Astrocyte (in vitro differentiated cells and primary cell): ENCODE measurements at regions not wholly inside any gene's neighbourhood (a gene's known extent, or its start where the extent isn't known, plus 50 kb on each side); places are given as distances from the start of the nearest gene placed in this dataset.

Experiments
- DNase-seq: peaks from one replicate; pipeline ENCODE4 v3.0.0-alpha.2; 2010; ENCODE audit warnings: low read depth
- FAIRE-seq: peaks from 2 replicates; lab custom pipeline; 2011; peaks lifted over from hg19 to GRCh38; lab: Jason Lieb, UNC
- H2AFZ ChIP-seq: 2 replicates; pipeline ENCODE4 v1.6.0; 2012; ENCODE audit warnings: low read depth, low read length, inconsistent platforms
- H3K27ac ChIP-seq: 2 replicates; pipeline ENCODE4 v1.5.1; 2011; ENCODE audit warnings: low read depth, low read length, inconsistent platforms
- H3K27me3 ChIP-seq: 2 replicates; pipeline ENCODE4 v1.6.0; 2011; ENCODE audit warnings: low read length, inconsistent platforms; ENCODE audit not compliant: insufficient read depth
- H3K36me3 ChIP-seq: 2 replicates; pipeline ENCODE4 v1.5.1; 2011; ENCODE audit warnings: low read length, inconsistent platforms; ENCODE audit not compliant: insufficient read depth
- H3K4me1 ChIP-seq: 2 replicates; pipeline ENCODE4 v1.5.1; 2011; ENCODE audit warnings: low read length, inconsistent platforms; ENCODE audit not compliant: insufficient read depth
- H3K4me2 ChIP-seq: 2 replicates; pipeline ENCODE4 v1.6.0; 2012; ENCODE audit warnings: low read length, inconsistent platforms
- H3K4me3 ChIP-seq: 2 replicates; pipeline ENCODE4 v1.5.1; 2011; ENCODE audit warnings: low read depth, mild to moderate bottlenecking, low read length, inconsistent platforms; ENCODE audit not compliant: insufficient read depth
- H3K79me2 ChIP-seq: 2 replicates; pipeline ENCODE4 v1.6.0; 2012; ENCODE audit warnings: mild to moderate bottlenecking, low read length, inconsistent platforms; ENCODE audit not compliant: insufficient read depth
- H3K9ac ChIP-seq: 2 replicates; pipeline ENCODE4 v1.6.0; 2012; ENCODE audit warnings: mild to moderate bottlenecking, low read length, inconsistent platforms
- H3K9me3 ChIP-seq: 2 replicates; pipeline ENCODE4 v1.5.1; 2012; ENCODE audit warnings: low read depth, mild to moderate bottlenecking, low read length, inconsistent platforms; ENCODE audit not compliant: insufficient read depth
- H4K20me1 ChIP-seq: 2 replicates; pipeline ENCODE4 v1.6.0; 2012; ENCODE audit warnings: low read length, inconsistent platforms; ENCODE audit not compliant: insufficient read depth
- H3K27ac Mint-ChIP-seq: one replicate; pipeline ENCODE4 v1.8.0; 2021; ENCODE audit warnings: mild to moderate bottlenecking, mixed read lengths; ENCODE audit not compliant: unreplicated experiment
- H3K27me3 Mint-ChIP-seq: one replicate; pipeline ENCODE4 v1.8.0; 2021; ENCODE audit warnings: low read depth, mixed read lengths; ENCODE audit not compliant: unreplicated experiment
- H3K36me3 Mint-ChIP-seq: one replicate; pipeline ENCODE4 v1.8.0; 2021; ENCODE audit warnings: low read depth, mixed read lengths; ENCODE audit not compliant: unreplicated experiment
- H3K4me1 Mint-ChIP-seq: one replicate; pipeline ENCODE4 v1.8.0; 2021; ENCODE audit warnings: low read depth, mixed read lengths; ENCODE audit not compliant: unreplicated experiment
- H3K4me3 Mint-ChIP-seq: one replicate; pipeline ENCODE4 v1.8.0; 2021; ENCODE audit warnings: mild to moderate bottlenecking, moderate library complexity, mixed read lengths; ENCODE audit not compliant: unreplicated experiment
- H3K9me3 Mint-ChIP-seq: one replicate; pipeline ENCODE4 v1.8.0; 2021; ENCODE audit warnings: mild to moderate bottlenecking, mixed read lengths; ENCODE audit not compliant: unreplicated experiment
- CTCF ChIP-seq: IDR thresholded peaks from 2 replicates; pipeline ENCODE4 v1.5.1; 2011; ENCODE audit warnings: low read depth, mild to moderate bottlenecking, inconsistent platforms, low read length, moderate library complexity; ENCODE audit not compliant: insufficient read depth
- EZH2 ChIP-seq: IDR thresholded peaks from 2 replicates; pipeline ENCODE4 v1.6.1; 2012; ENCODE audit warnings: mild to moderate bottlenecking, low read length, inconsistent platforms; ENCODE audit not compliant: insufficient read depth

GRCh38 chr1:67590329-67590728 lies 94.7 kb upstream of the GADD45A start:
- no peak for FAIRE-seq
- H3K27me3 ChIP-seq, result no peaks in the 10 kb centered on the region
- H2AFZ ChIP-seq, result no peak overlapping the region
- H3K4me2 ChIP-seq, result no peak overlapping the region
- Mint-ChIP-seq H3K27me3 (peaks cover 4% of the 10 kb centered on the region), H3K4me3 (no peak overlapping the region), H3K36me3 (no peaks in the 10 kb centered on the region), H3K27ac (peak overlapping the region; percentile 23), H3K9me3 (peaks cover 8% of the 10 kb centered on the region), H3K4me1 (peaks cover 12% of the 10 kb centered on the region)
- no peaks in the 10 kb centered on the region for H3K4me1 ChIP-seq
- no peak overlapping the region for H3K9ac ChIP-seq
- H3K36me3 ChIP-seq, result no peaks in the 10 kb centered on the region
- no peaks in the 10 kb centered on the region for H3K9me3 ChIP-seq
- H3K27ac ChIP-seq, result no peak overlapping the region
- no peak overlapping the region for H3K4me3 ChIP-seq
- TF ChIP-seq EZH2, result no peak
- H3K79me2 ChIP-seq, result no peaks in the 10 kb centered on the region
- H4K20me1 ChIP-seq, result no peaks in the 10 kb centered on the region
- peak; percentile 18 for DNase-seq

GRCh38 chr1:67594764-67595163 lies 90.2 kb upstream of the GADD45A start:
- FAIRE-seq (no peak), DNase-seq (no peak)
- H3K27ac ChIP-seq, result no peak overlapping the region
- no peaks in the 10 kb centered on the region for H3K79me2 ChIP-seq
- H3K4me1 Mint-ChIP-seq, result peaks cover 5% of the 10 kb centered on the region
- TF ChIP-seq EZH2 (no peak), CTCF (no peak)
- no peaks in the 10 kb centered on the region for H3K36me3 Mint-ChIP-seq
- H3K4me3 ChIP-seq, result no peak overlapping the region
- H3K4me2 ChIP-seq, result no peak overlapping the region
- no peak overlapping the region for H2AFZ ChIP-seq
- no peak overlapping the region for H3K27ac Mint-ChIP-seq
- peaks cover 4% of the 10 kb centered on the region for H3K27me3 Mint-ChIP-seq
- no peaks in the 10 kb centered on the region for H3K9me3 ChIP-seq
- no peak overlapping the region for H3K9ac ChIP-seq
- H3K9me3 Mint-ChIP-seq, result peaks cover 8% of the 10 kb centered on the region
- H3K36me3 ChIP-seq, result no peaks in the 10 kb centered on the region
- no peak overlapping the region for H3K4me3 Mint-ChIP-seq
- H3K27me3 ChIP-seq, result no peaks in the 10 kb centered on the region
- H4K20me1 ChIP-seq, result no peaks in the 10 kb centered on the region
- H3K4me1 ChIP-seq, result no peaks in the 10 kb centered on the region

- H3K4me3 Mint-ChIP-seq, result no peak overlapping the region
- no peaks in the 10 kb centered on the region for H3K4me1 ChIP-seq
- no peaks in the 10 kb centered on the region for H4K20me1 ChIP-seq
- no peaks in the 10 kb centered on the region for H3K4me1 Mint-ChIP-seq
- H2AFZ ChIP-seq, result no peak overlapping the region
- H3K4me3 ChIP-seq, result no peak overlapping the region
- TF ChIP-seq CTCF (no peak), EZH2 (no peak)
- no peak overlapping the region for H3K27ac ChIP-seq
- H3K9ac ChIP-seq, result no peak overlapping the region
- H3K27me3 ChIP-seq, result no peaks in the 10 kb centered on the region
- H3K27me3 Mint-ChIP-seq, result peaks cover 4% of the 10 kb centered on the region
- no peak for DNase-seq
- H3K79me2 ChIP-seq, result no peaks in the 10 kb centered on the region
- H3K36me3 ChIP-seq, result no peaks in the 10 kb centered on the region
- H3K9me3 ChIP-seq, result no peaks in the 10 kb centered on the region
- peaks cover 6% of the 10 kb centered on the region for H3K9me3 Mint-ChIP-seq
- no peak for FAIRE-seq
- H3K36me3 Mint-ChIP-seq, result no peaks in the 10 kb centered on the region
- H3K4me2 ChIP-seq, result no peak overlapping the region
- H3K27ac Mint-ChIP-seq, result no peak overlapping the region
Observed at GRCh38 chr1:67596674-67597073, 88.3 kb upstream of the GADD45A start.
